Peyer's patch (tissue), 4 donors: ENCODE measurements at regions not wholly inside any gene's neighbourhood (a gene's known extent, or its start where the extent isn't known, plus 50 kb on each side); places are given as distances from the start of the nearest gene placed in this dataset.

Experiments
- CTCF ChIP-seq, 6 experiments: fragments of 450-650 bp in 4 of 6; fragments of 200-600 bp in 2 of 6; sonication (generic) in 1 of 6; IDR thresholded peaks; one replicate each; pipeline ENCODE4 v1.5.1; 2017 to 2019; ENCODE audit warnings: antibody characterized with exemption in 6 of 6, mild to moderate bottlenecking in 3 of 6, moderate library complexity in 1 of 6
- POLR2A ChIP-seq, 2 donors: fragments of 450-650 bp; IDR thresholded peaks; one replicate each; pipeline ENCODE4 v1.5.1; 2017; ENCODE audit warnings: antibody characterized with exemption in 2 of 2, mild to moderate bottlenecking in 2 of 2, moderate library complexity in 2 of 2

GRCh38 chr16:87076950-87077749 is 240.0 kb downstream of the C16orf95 start:
- peak in 4 of 6 experiments; percentile 37 to 50 (median 44) for TF ChIP-seq CTCF (IDR thresholded peaks at IDR 0.05)
- TF ChIP-seq POLR2A (IDR thresholded peaks at IDR 0.05): no peak
